ENCODE measurements at regions not wholly inside any gene's neighbourhood (a gene's known extent, or its start where the extent isn't known, plus 50 kb on each side); places are given as distances from the start of the nearest gene placed in this dataset.

- no peak for ATAC-seq
- intact Hi-C loops (cut with DNase I) = loop anchor here in 1 of 2 donors (2.0 to 10.0 kb wide), 3 partner anchors 220 to 507 kb away; no protein-coding TSS in a partner anchor
- DNase-seq = no peak
These were observed 110.4 kb upstream of the COL21A1 start for GRCh38 chr6:56357616-56358373.

- intact Hi-C loops (cut with DNase I) = loop anchor here in 1 of 2 donors (5.0 to 10.0 kb wide), 2 partner anchors 221 to 508 kb away; no protein-coding TSS in a partner anchor
- DNase-seq (no peak), ATAC-seq (no peak)
These were observed 109.0 kb upstream of the COL21A1 start for GRCh38 chr6:56356426-56356825.

GRCh38 chr6:56353860-56354259 is 106.5 kb upstream of the COL21A1 start:
- ATAC-seq = no peak
- intact Hi-C loops (cut with DNase I) = loop anchor here in 1 of 2 donors (10.0 kb wide), 1 partner anchor 511 kb away; no protein-coding TSS in a partner anchor

GRCh38 chr6:56350628-56351260 is 103.4 kb upstream of the COL21A1 start:
- intact Hi-C loops (cut with DNase I) = loop anchor here in 1 of 2 donors (10.0 kb wide), 1 partner anchor 514 kb away; no protein-coding TSS in a partner anchor
- DNase-seq (no peak), ATAC-seq (no peak)

More at GRCh38 chr6:56353860-56354259, 106.5 kb upstream of the COL21A1 start:
- DNase-seq = no peak

GRCh38 chr6:56349194-56349593 is 101.8 kb upstream of the COL21A1 start:
- intact Hi-C loops (cut with DNase I) = no loop called here
- peak in 1 of 2 donors; percentile 31 for ATAC-seq

GRCh38 chr6:56348578-56348977 is 101.2 kb upstream of the COL21A1 start:
- no peak for ATAC-seq
- no peak for DNase-seq
- intact Hi-C loops (cut with DNase I) = no loop called here

More at GRCh38 chr6:56349194-56349593, 101.8 kb upstream of the COL21A1 start:
- no peak for DNase-seq

- peak in 1 of 2 donors; percentile 34 for ATAC-seq
- DNase-seq = no peak
- intact Hi-C loops (cut with DNase I) = no loop called here
These were observed 100.1 kb upstream of the COL21A1 start for GRCh38 chr6:56347526-56347925.

GRCh38 chr6:56346958-56347357 is 99.6 kb upstream of the COL21A1 start:
- intact Hi-C loops (cut with DNase I) = no loop called here
- ATAC-seq (no peak), DNase-seq (no peak)

- DNase-seq (no peak), ATAC-seq (no peak)
- intact Hi-C loops (cut with DNase I) = no loop called here
These were observed 98.1 kb upstream of the COL21A1 start for GRCh38 chr6:56345376-56345995.

- DNase-seq (no peak), ATAC-seq (no peak)
- intact Hi-C loops (cut with DNase I) = no loop called here
These were observed 95.9 kb upstream of the COL21A1 start for GRCh38 chr6:56343295-56343694.

- no peak for ATAC-seq
- DNase-seq = no peak
- intact Hi-C loops (cut with DNase I) = no loop called here
These were observed 92.1 kb upstream of the COL21A1 start for GRCh38 chr6:56339524-56339923.

GRCh38 chr6:56335726-56336125 is 88.3 kb upstream of the COL21A1 start:
- DNase-seq (no peak), ATAC-seq (peak in 1 of 2 donors; percentile 64)
- intact Hi-C loops (cut with DNase I) = no loop called here

- no peak for DNase-seq
- intact Hi-C loops (cut with DNase I) = no loop called here
- ATAC-seq = no peak
These were observed 87.6 kb upstream of the COL21A1 start for GRCh38 chr6:56334937-56335336.

- no peak for ATAC-seq
- intact Hi-C loops (cut with DNase I) = no loop called here
- DNase-seq = no peak
These were observed 82.1 kb upstream of the COL21A1 start for GRCh38 chr6:56329271-56330050.

- DNase-seq (no peak), ATAC-seq (no peak)
- intact Hi-C loops (cut with DNase I) = no loop called here
These were observed 81.3 kb upstream of the COL21A1 start for GRCh38 chr6:56328728-56329090.

GRCh38 chr6:56327946-56328727 is 80.8 kb upstream of the COL21A1 start:
- DNase-seq = no peak
- intact Hi-C loops (cut with DNase I) = no loop called here
- ATAC-seq = no peak

GRCh38 chr6:56324396-56324795 is 77.0 kb upstream of the COL21A1 start:
- ATAC-seq = no peak
- intact Hi-C loops (cut with DNase I) = no loop called here
- DNase-seq = no peak

GRCh38 chr6:56318851-56319250 is 71.5 kb upstream of the COL21A1 start:
- ATAC-seq = no peak
- intact Hi-C loops (cut with DNase I) = no loop called here
- no peak for DNase-seq
